ENCODE measurements at regions not wholly inside any gene's neighbourhood (a gene's known extent, or its start where the extent isn't known, plus 50 kb on each side); places are given as distances from the start of the nearest gene placed in this dataset.

DNA sequence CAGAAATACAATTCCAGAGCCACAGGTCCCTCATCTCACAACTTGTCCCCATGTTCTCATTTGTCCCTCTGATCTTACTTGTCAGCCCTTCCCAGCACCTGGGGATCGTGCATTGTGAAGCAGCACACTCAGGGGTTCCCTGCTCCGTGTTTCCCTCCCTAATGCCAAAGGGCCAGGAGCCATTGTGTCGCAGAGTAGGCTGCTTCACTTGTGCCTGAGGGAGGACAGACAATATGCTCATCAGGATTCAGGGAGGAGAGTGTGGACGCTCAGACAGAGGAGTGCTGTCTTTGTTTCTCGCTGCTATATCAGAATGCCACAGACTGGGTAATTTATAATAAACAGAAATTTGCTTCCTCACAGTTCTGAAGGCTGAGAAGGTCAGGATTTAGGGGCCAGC lies 315.3 kb downstream of the TRIML1 start:
- ATAC-seq (no peak), DNase-seq (no peak)
- H3K27me3 ChIP-seq, result no peaks in the 10 kb centered on the region
- no peak overlapping the region for H3K27ac ChIP-seq
- no peaks in the 10 kb centered on the region for H3K9me3 ChIP-seq
- H3K4me1 ChIP-seq, result no peaks in the 10 kb centered on the region
- intact Hi-C loops (cut with DNase I), result no loop called here
- no peak overlapping the region for H3K4me3 ChIP-seq
- TF ChIP-seq, protein P1, sequence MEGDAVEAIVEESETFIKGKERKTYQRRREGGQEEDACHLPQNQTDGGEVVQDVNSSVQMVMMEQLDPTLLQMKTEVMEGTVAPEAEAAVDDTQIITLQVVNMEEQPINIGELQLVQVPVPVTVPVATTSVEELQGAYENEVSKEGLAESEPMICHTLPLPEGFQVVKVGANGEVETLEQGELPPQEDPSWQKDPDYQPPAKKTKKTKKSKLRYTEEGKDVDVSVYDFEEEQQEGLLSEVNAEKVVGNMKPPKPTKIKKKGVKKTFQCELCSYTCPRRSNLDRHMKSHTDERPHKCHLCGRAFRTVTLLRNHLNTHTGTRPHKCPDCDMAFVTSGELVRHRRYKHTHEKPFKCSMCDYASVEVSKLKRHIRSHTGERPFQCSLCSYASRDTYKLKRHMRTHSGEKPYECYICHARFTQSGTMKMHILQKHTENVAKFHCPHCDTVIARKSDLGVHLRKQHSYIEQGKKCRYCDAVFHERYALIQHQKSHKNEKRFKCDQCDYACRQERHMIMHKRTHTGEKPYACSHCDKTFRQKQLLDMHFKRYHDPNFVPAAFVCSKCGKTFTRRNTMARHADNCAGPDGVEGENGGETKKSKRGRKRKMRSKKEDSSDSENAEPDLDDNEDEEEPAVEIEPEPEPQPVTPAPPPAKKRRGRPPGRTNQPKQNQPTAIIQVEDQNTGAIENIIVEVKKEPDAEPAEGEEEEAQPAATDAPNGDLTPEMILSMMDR (IDR thresholded peaks at IDR 0.05), result no peak
- H3K36me3 ChIP-seq, result no peaks in the 10 kb centered on the region

- intact Hi-C loops (cut with DNase I), result no loop called here
- no peak for DNase-seq
- H3K36me3 ChIP-seq, result no peaks in the 10 kb centered on the region
- no peak overlapping the region for H3K4me3 ChIP-seq
- no peaks in the 10 kb centered on the region for H3K27me3 ChIP-seq
- H3K27ac ChIP-seq, result no peak overlapping the region
- H3K4me1 ChIP-seq, result no peaks in the 10 kb centered on the region
- H3K9me3 ChIP-seq, result no peaks in the 10 kb centered on the region
- TF ChIP-seq, protein P1 (IDR thresholded peaks at IDR 0.05), result no peak
- no peak for ATAC-seq
Measured at GRCh38 chr4:188455062-188455752, 316.0 kb downstream of the TRIML1 start.

DNA sequence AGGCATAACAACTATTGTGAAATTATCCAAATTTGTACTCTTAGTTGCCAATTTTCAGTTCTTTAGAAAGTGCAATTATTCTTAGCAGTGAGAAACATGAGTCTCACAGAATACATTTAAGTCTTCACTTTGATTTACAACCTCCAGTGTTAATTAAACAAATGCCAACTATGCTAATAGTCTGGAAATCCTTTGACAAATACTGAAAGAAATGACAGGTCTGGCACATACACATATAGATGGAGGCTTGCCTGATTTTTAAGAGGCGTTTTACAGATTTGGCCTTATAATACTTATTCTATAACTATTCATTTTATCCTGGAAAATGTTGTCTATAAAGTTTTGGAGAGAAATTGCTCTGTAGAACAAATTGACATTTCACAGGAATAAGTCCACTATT lies 320.1 kb downstream of the TRIML1 start:
- Histone ChIP-seq H3K4me1 (no peaks in the 10 kb centered on the region), H3K36me3 (no peaks in the 10 kb centered on the region), H3K4me3 (no peak overlapping the region), H3K27ac (no peak overlapping the region), H3K9me3 (no peaks in the 10 kb centered on the region), H3K27me3 (no peaks in the 10 kb centered on the region)
- TF ChIP-seq, protein P1 (IDR thresholded peaks at IDR 0.05), result no peak
- ATAC-seq, result no peak
- no peak for DNase-seq
- intact Hi-C loops (cut with DNase I), result no loop called here

- DNase-seq, result no peak
- no peaks in the 10 kb centered on the region for H3K36me3 ChIP-seq
- no peak overlapping the region for H3K4me3 ChIP-seq
- TF ChIP-seq, protein P1 (IDR thresholded peaks at IDR 0.05), result no peak
- H3K27me3 ChIP-seq, result no peaks in the 10 kb centered on the region
- no peaks in the 10 kb centered on the region for H3K9me3 ChIP-seq
- ATAC-seq, result no peak
- H3K4me1 ChIP-seq, result no peaks in the 10 kb centered on the region
- no peak overlapping the region for H3K27ac ChIP-seq
- intact Hi-C loops (cut with DNase I), result no loop called here
Measured at GRCh38 chr4:188463909-188464308, 324.7 kb downstream of the TRIML1 start.

- H3K27me3 ChIP-seq, result no peaks in the 10 kb centered on the region
- no peak for ATAC-seq
- no peaks in the 10 kb centered on the region for H3K36me3 ChIP-seq
- intact Hi-C loops (cut with DNase I), result no loop called here
- H3K27ac ChIP-seq, result no peak overlapping the region
- TF ChIP-seq, protein P1 (IDR thresholded peaks at IDR 0.05), result no peak
- H3K4me1 ChIP-seq, result no peaks in the 10 kb centered on the region
- no peak for DNase-seq
- no peak overlapping the region for H3K4me3 ChIP-seq
- H3K9me3 ChIP-seq, result no peaks in the 10 kb centered on the region
Measured at GRCh38 chr4:188466001-188466400, 326.8 kb downstream of the TRIML1 start.

GRCh38 chr4:188484256-188484655 lies 345.0 kb downstream of the TRIML1 start:
- intact Hi-C loops (cut with DNase I), result no loop called here
- TF ChIP-seq, protein P1 (IDR thresholded peaks at IDR 0.05), result no peak
- H3K27ac ChIP-seq, result no peak overlapping the region
- no peak overlapping the region for H3K4me3 ChIP-seq
- DNase-seq, result no peak
- H3K9me3 ChIP-seq, result no peaks in the 10 kb centered on the region
- no peaks in the 10 kb centered on the region for H3K4me1 ChIP-seq
- no peaks in the 10 kb centered on the region for H3K36me3 ChIP-seq
- H3K27me3 ChIP-seq, result no peaks in the 10 kb centered on the region
- no peak for ATAC-seq
